Central memory CD8-positive, alpha-beta T cell (primary cell): ENCODE measurements at regions not wholly inside any gene's neighbourhood (a gene's known extent, or its start where the extent isn't known, plus 50 kb on each side); places are given as distances from the start of the nearest gene placed in this dataset.

Source experiments
- ATAC-seq: fragments of 150-1000 bp; cut with Tn5 transposase; replicated peaks from 2 replicates; pipeline ENCODE4 v1.10.0; 2022; ENCODE audit warnings: mild to moderate bottlenecking, moderate FRiP score, moderate number of reproducible peaks; ENCODE audit not compliant: poor library complexity, severe bottlenecking; ENCODE audit errors: extremely low read depth
- DNase-seq, 2 donors: peaks; one replicate each; pipeline ENCODE4 v3.0.0; 2021; ENCODE audit warnings: low spot score in 2 of 2
- H3K27ac Mint-ChIP-seq: one replicate; pipeline ENCODE4 v1.8.0; 2022; ENCODE audit warnings: low read depth, mild to moderate bottlenecking, moderate library complexity, mixed read lengths
- H3K27me3 Mint-ChIP-seq: one replicate; pipeline ENCODE4 v1.8.0; 2022; ENCODE audit warnings: mixed read lengths
- H3K36me3 Mint-ChIP-seq: one replicate; pipeline ENCODE4 v1.8.0; 2022; ENCODE audit warnings: mild to moderate bottlenecking, moderate library complexity, mixed read lengths; ENCODE audit not compliant: insufficient read depth
- H3K4me1 Mint-ChIP-seq: one replicate; pipeline ENCODE4 v1.8.0; 2022; ENCODE audit warnings: mixed read lengths
- H3K4me3 Mint-ChIP-seq: one replicate; pipeline ENCODE4 v1.8.0; 2022; ENCODE audit warnings: mild to moderate bottlenecking, moderate library complexity, mixed read lengths
- H3K9me3 Mint-ChIP-seq: one replicate; pipeline ENCODE4 v1.8.0; 2022; ENCODE audit warnings: mixed read lengths

- H3K4me3 Mint-ChIP-seq, result no peak overlapping the region
- DNase-seq (no peak), ATAC-seq (no peak)
- no peak overlapping the region for H3K27ac Mint-ChIP-seq
- no peaks in the 10 kb centered on the region for H3K4me1 Mint-ChIP-seq
- no peaks in the 10 kb centered on the region for H3K36me3 Mint-ChIP-seq
- H3K9me3 Mint-ChIP-seq, result peaks cover 6% of the 10 kb centered on the region
- peaks cover 36% of the 10 kb centered on the region for H3K27me3 Mint-ChIP-seq
These were observed 164.6 kb downstream of the CARTPT start for GRCh38 chr5:71883742-71884103.

- Mint-ChIP-seq H3K9me3 (peaks cover 6% of the 10 kb centered on the region), H3K4me1 (no peaks in the 10 kb centered on the region), H3K27ac (no peak overlapping the region), H3K4me3 (no peak overlapping the region), H3K27me3 (peaks cover 45% of the 10 kb centered on the region), H3K36me3 (no peaks in the 10 kb centered on the region)
- DNase-seq, result no peak
- ATAC-seq, result no peak
These were observed 165.9 kb downstream of the CARTPT start for GRCh38 chr5:71884926-71885325.

- Mint-ChIP-seq H3K4me3 (no peak overlapping the region), H3K4me1 (no peaks in the 10 kb centered on the region), H3K9me3 (peaks cover 6% of the 10 kb centered on the region), H3K36me3 (no peaks in the 10 kb centered on the region), H3K27me3 (peaks cover 45% of the 10 kb centered on the region), H3K27ac (no peak overlapping the region)
- ATAC-seq (no peak), DNase-seq (no peak)
These were observed 167.3 kb downstream of the CARTPT start for GRCh38 chr5:71886406-71886805.

GRCh38 chr5:71887680-71888079 lies 168.6 kb downstream of the CARTPT start:
- peaks cover 42% of the 10 kb centered on the region for H3K27me3 Mint-ChIP-seq
- no peak overlapping the region for H3K27ac Mint-ChIP-seq

GRCh38 chr5:71891406-71891805 lies 172.3 kb downstream of the CARTPT start:
- Mint-ChIP-seq H3K4me1 (no peaks in the 10 kb centered on the region), H3K27ac (no peak overlapping the region), H3K36me3 (no peaks in the 10 kb centered on the region), H3K27me3 (peaks cover 33% of the 10 kb centered on the region), H3K9me3 (peaks cover 6% of the 10 kb centered on the region), H3K4me3 (no peak overlapping the region)
- ATAC-seq (no peak), DNase-seq (no peak)

More at GRCh38 chr5:71887680-71888079, 168.6 kb downstream of the CARTPT start:
- H3K4me1 Mint-ChIP-seq, result no peaks in the 10 kb centered on the region
- DNase-seq (no peak), ATAC-seq (peak; percentile 88)
- H3K36me3 Mint-ChIP-seq, result no peaks in the 10 kb centered on the region
- no peak overlapping the region for H3K4me3 Mint-ChIP-seq
- peaks cover 6% of the 10 kb centered on the region for H3K9me3 Mint-ChIP-seq

- no peaks in the 10 kb centered on the region for H3K36me3 Mint-ChIP-seq
- H3K4me1 Mint-ChIP-seq, result no peaks in the 10 kb centered on the region
- ATAC-seq (no peak), DNase-seq (no peak)
- peaks cover 6% of the 10 kb centered on the region for H3K9me3 Mint-ChIP-seq
- H3K4me3 Mint-ChIP-seq, result no peak overlapping the region
- no peak overlapping the region for H3K27ac Mint-ChIP-seq
- peaks cover 33% of the 10 kb centered on the region for H3K27me3 Mint-ChIP-seq
These were observed 172.8 kb downstream of the CARTPT start for GRCh38 chr5:71891856-71892255.

- Mint-ChIP-seq H3K27me3 (peaks cover 33% of the 10 kb centered on the region), H3K27ac (no peak overlapping the region), H3K36me3 (no peaks in the 10 kb centered on the region), H3K4me1 (no peaks in the 10 kb centered on the region), H3K4me3 (no peak overlapping the region), H3K9me3 (peaks cover 6% of the 10 kb centered on the region)
- DNase-seq (no peak), ATAC-seq (no peak)
These were observed 173.7 kb downstream of the CARTPT start for GRCh38 chr5:71892641-71893365.

- H3K27me3 Mint-ChIP-seq, result peaks cover 33% of the 10 kb centered on the region
These were observed 174.4 kb downstream of the CARTPT start for GRCh38 chr5:71893451-71893850.

GRCh38 chr5:71894091-71894490 lies 175.0 kb downstream of the CARTPT start:
- H3K4me1 Mint-ChIP-seq, result no peaks in the 10 kb centered on the region

More at GRCh38 chr5:71893451-71893850, 174.4 kb downstream of the CARTPT start:
- H3K36me3 Mint-ChIP-seq, result no peaks in the 10 kb centered on the region
- DNase-seq (no peak), ATAC-seq (no peak)
- no peak overlapping the region for H3K27ac Mint-ChIP-seq
- H3K9me3 Mint-ChIP-seq, result peaks cover under 1% of the 10 kb centered on the region
- H3K4me3 Mint-ChIP-seq, result no peak overlapping the region
- no peaks in the 10 kb centered on the region for H3K4me1 Mint-ChIP-seq

GRCh38 chr5:71895546-71895945 lies 176.5 kb downstream of the CARTPT start:
- Mint-ChIP-seq H3K27ac (no peak overlapping the region), H3K4me3 (no peak overlapping the region), H3K4me1 (no peaks in the 10 kb centered on the region), H3K36me3 (no peaks in the 10 kb centered on the region), H3K9me3 (no peaks in the 10 kb centered on the region), H3K27me3 (peaks cover 23% of the 10 kb centered on the region)
- no peak for ATAC-seq
- no peak for DNase-seq

More at GRCh38 chr5:71894091-71894490, 175.0 kb downstream of the CARTPT start:
- Mint-ChIP-seq H3K27ac (no peak overlapping the region), H3K36me3 (no peaks in the 10 kb centered on the region), H3K27me3 (peaks cover 32% of the 10 kb centered on the region), H3K9me3 (no peaks in the 10 kb centered on the region), H3K4me3 (no peak overlapping the region)
- ATAC-seq (no peak), DNase-seq (no peak)

GRCh38 chr5:71899865-71900342 lies 180.8 kb downstream of the CARTPT start:
- H3K9me3 Mint-ChIP-seq, result no peaks in the 10 kb centered on the region
- no peaks in the 10 kb centered on the region for H3K4me1 Mint-ChIP-seq
- no peak overlapping the region for H3K4me3 Mint-ChIP-seq
- no peak overlapping the region for H3K27ac Mint-ChIP-seq
- DNase-seq (no peak), ATAC-seq (no peak)
- H3K36me3 Mint-ChIP-seq, result no peaks in the 10 kb centered on the region
- H3K27me3 Mint-ChIP-seq, result peaks cover 25% of the 10 kb centered on the region

GRCh38 chr5:71903808-71904207 lies 184.7 kb downstream of the CARTPT start:
- no peaks in the 10 kb centered on the region for H3K36me3 Mint-ChIP-seq
- peaks cover 34% of the 10 kb centered on the region for H3K27me3 Mint-ChIP-seq
- H3K4me3 Mint-ChIP-seq, result no peak overlapping the region
- H3K9me3 Mint-ChIP-seq, result no peaks in the 10 kb centered on the region
- ATAC-seq (no peak), DNase-seq (no peak)
- no peaks in the 10 kb centered on the region for H3K4me1 Mint-ChIP-seq
- no peak overlapping the region for H3K27ac Mint-ChIP-seq

GRCh38 chr5:71904852-71905251 lies 185.8 kb downstream of the CARTPT start:
- Mint-ChIP-seq H3K27me3 (peaks cover 34% of the 10 kb centered on the region), H3K9me3 (no peaks in the 10 kb centered on the region), H3K27ac (no peak overlapping the region), H3K4me3 (no peak overlapping the region), H3K4me1 (no peaks in the 10 kb centered on the region), H3K36me3 (no peaks in the 10 kb centered on the region)
- DNase-seq, result no peak
- no peak for ATAC-seq
